OCI-LY7 (cell line): ENCODE measurements at regions not wholly inside any gene's neighbourhood (a gene's known extent, or its start where the extent isn't known, plus 50 kb on each side); places are given as distances from the start of the nearest gene placed in this dataset.
"Not testable (repeated sequence)": the region's sequence is repeated elsewhere in the genome, so short reads cannot be mapped to it uniquely, and the experiment has no call there.

Experiments
- BruUV-seq: library from RNA; stranded (reverse); fragments of 400-500 nt; replicated peaks from 2 replicates; lab custom pipeline; 2021; lab: Mats Ljungman, UMichigan
- CTCF ChIA-PET: fragments of 300-600 bp; sonication (Branson Sonifier 250); formaldehyde crosslinking; loops from one replicate; lab custom pipeline; 2022; ENCODE audit warnings: antibody characterized with exemption; ENCODE audit not compliant: unreplicated experiment; lab: Charles Lee
- POLR2A ChIA-PET: fragments of 300-600 bp; sonication (Branson Sonifier 250); formaldehyde crosslinking; loops from one replicate; lab custom pipeline; 2022; ENCODE audit warnings: antibody characterized with exemption; lab: Charles Lee
- DNase-seq: peaks from one replicate; pipeline ENCODE4 v3.0.0-alpha.2; 2015; ENCODE audit warnings: low spot score
- H2AFZ ChIP-seq: fragments of 200-600 bp; sonication (generic), shearing (Covaris generic); 2 replicates; pipeline ENCODE4 v1.6.1; 2014; ENCODE audit warnings: mild to moderate bottlenecking, antibody characterized with exemption, low read length, moderate library complexity
- H3K27ac ChIP-seq: fragments of 200-600 bp; sonication (generic); 2 replicates; pipeline ENCODE4 v1.5.1; 2014; ENCODE audit warnings: mixed run types, low read depth, mild to moderate bottlenecking, moderate library complexity, low read length, inconsistent platforms; ENCODE audit not compliant: poor library complexity, severe bottlenecking
- H3K36me3 ChIP-seq: fragments of 200-600 bp; sonication (generic); 2 replicates; pipeline ENCODE4 v1.6.1; 2014; ENCODE audit warnings: mild to moderate bottlenecking, antibody characterized with exemption, low read length, moderate library complexity, mixed read lengths; ENCODE audit not compliant: insufficient read depth
- H3K4me1 ChIP-seq: fragments of 200-600 bp; sonication (generic); 2 replicates; pipeline ENCODE4 v1.5.1; 2014; ENCODE audit warnings: mild to moderate bottlenecking, low read length; ENCODE audit not compliant: insufficient read depth, poor library complexity, severe bottlenecking
- H3K4me2 ChIP-seq: fragments of 200-600 bp; sonication (generic); 2 replicates; pipeline ENCODE4 v1.6.1; 2014; ENCODE audit warnings: mild to moderate bottlenecking, low read length
- H3K4me3 ChIP-seq: fragments of 200-600 bp; sonication (generic); 2 replicates; pipeline ENCODE4 v1.5.1; 2014; ENCODE audit warnings: mild to moderate bottlenecking, low read depth, low read length; ENCODE audit not compliant: poor library complexity, severe bottlenecking
- H3K79me2 ChIP-seq: fragments of 200-600 bp; sonication (generic); 2 replicates; pipeline ENCODE4 v1.6.1; 2016; ENCODE audit warnings: low read depth, mild to moderate bottlenecking, low read length, moderate library complexity, mixed read lengths; ENCODE audit not compliant: insufficient read depth
- H3K9me2 ChIP-seq: fragments of 200-600 bp; sonication (generic); 2 replicates; pipeline ENCODE4 v1.6.1; 2016; ENCODE audit warnings: mild to moderate bottlenecking, low read length, mixed read lengths; ENCODE audit not compliant: insufficient read depth
- H3K9me3 ChIP-seq: fragments of 200-600 bp; sonication (generic); 2 replicates; pipeline ENCODE4 v1.6.1; 2014; ENCODE audit warnings: mild to moderate bottlenecking, mixed run types, low read length, mixed read lengths
- H4K20me1 ChIP-seq: fragments of 200-600 bp; sonication (generic); 2 replicates; pipeline ENCODE4 v1.6.1; 2014; ENCODE audit warnings: mild to moderate bottlenecking, antibody characterized with exemption, low read length, moderate library complexity, mixed read lengths; ENCODE audit not compliant: insufficient read depth
- EZH2phosphoT487 ChIP-seq: fragments of 200-600 bp; sonication (generic); IDR thresholded peaks from 2 replicates; pipeline ENCODE4 v1.6.1; 2018; ENCODE audit warnings: low read depth, borderline replicate concordance, mild to moderate bottlenecking, mixed run types, antibody characterized with exemption, low read length, moderate library complexity, mixed read lengths
- intact Hi-C: fragments of 100-400 bp; cut with micrococcal nuclease; formaldehyde crosslinking; loops from one replicate; pipeline ENCODE4 v1.10.0; 2022; ENCODE audit not compliant: unreplicated experiment
- TF ChIP-seq, protein P1 (sequence below): fragments of 200-600 bp; sonication (generic); conservative IDR thresholded peaks from 2 replicates; pipeline ENCODE4 v1.5.1; 2014; ENCODE audit warnings: mild to moderate bottlenecking, antibody characterized with exemption, low read length, moderate library complexity, mixed read lengths

DNA sequence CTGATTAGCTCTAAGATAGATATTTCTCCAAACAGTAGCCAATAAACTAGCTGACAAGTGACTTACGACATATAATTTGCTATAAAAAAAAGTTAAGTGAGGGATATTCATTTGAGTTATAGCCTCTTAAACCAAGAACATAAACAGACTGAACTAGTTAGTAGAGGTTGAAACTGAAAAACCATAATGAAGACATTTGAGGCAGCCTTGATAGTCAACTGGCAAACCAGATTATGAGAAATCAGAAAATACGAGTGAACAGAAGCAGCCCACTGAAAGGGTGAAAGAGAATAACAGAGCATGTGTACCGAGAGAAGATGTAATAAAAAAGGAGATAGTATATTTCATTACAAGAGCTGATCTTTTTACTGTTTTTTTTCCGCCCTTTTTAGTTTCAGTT lies 698.1 kb upstream of the SETBP1 start:
- intact Hi-C loops, result no loop called here
- BruUV-seq, result no TSS peak
- Histone ChIP-seq H3K36me3 (no peaks in the 10 kb centered on the region), H3K9me2 (no peaks in the 10 kb centered on the region), H3K9me3 (no peaks in the 10 kb centered on the region), H3K4me3 (no peak overlapping the region), H2AFZ (no peak overlapping the region), H3K79me2 (no peaks in the 10 kb centered on the region), H4K20me1 (no peaks in the 10 kb centered on the region), H3K27ac (no peak overlapping the region), H3K4me1 (no peaks in the 10 kb centered on the region), H3K4me2 (no peak overlapping the region)
- DNase-seq, result no peak
- CTCF ChIA-PET, result no interaction called here
- POLR2A ChIA-PET, result no interaction called here
- TF ChIP-seq EZH2phosphoT487, result no peak
- TF ChIP-seq, protein P1, sequence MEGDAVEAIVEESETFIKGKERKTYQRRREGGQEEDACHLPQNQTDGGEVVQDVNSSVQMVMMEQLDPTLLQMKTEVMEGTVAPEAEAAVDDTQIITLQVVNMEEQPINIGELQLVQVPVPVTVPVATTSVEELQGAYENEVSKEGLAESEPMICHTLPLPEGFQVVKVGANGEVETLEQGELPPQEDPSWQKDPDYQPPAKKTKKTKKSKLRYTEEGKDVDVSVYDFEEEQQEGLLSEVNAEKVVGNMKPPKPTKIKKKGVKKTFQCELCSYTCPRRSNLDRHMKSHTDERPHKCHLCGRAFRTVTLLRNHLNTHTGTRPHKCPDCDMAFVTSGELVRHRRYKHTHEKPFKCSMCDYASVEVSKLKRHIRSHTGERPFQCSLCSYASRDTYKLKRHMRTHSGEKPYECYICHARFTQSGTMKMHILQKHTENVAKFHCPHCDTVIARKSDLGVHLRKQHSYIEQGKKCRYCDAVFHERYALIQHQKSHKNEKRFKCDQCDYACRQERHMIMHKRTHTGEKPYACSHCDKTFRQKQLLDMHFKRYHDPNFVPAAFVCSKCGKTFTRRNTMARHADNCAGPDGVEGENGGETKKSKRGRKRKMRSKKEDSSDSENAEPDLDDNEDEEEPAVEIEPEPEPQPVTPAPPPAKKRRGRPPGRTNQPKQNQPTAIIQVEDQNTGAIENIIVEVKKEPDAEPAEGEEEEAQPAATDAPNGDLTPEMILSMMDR, result no peak

DNA sequence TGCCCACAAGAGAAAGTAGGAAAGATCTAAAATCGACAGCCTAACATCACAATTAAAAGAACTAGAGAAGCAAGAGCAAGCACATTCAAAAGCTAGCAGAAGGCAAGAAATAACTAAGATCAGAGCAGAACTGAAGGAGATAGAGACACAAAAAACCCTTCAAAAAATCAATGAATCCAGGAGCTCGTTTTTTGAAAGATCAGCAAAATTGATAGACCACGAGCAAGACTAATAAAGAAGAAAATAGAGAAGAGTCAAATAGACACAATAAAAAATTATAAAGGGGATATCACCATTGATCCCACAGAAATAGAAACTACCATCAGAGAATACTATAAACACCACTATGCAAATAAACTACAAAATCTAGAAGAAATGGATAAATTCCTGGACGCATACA lies 693.6 kb upstream of the SETBP1 start:
- intact Hi-C loops, DNase-seq, H3K4me2 ChIP-seq, POLR2A ChIA-PET, H4K20me1 ChIP-seq, H2AFZ ChIP-seq, BruUV-seq, H3K4me3 ChIP-seq, H3K79me2 ChIP-seq, H3K9me3 ChIP-seq, H3K27ac ChIP-seq, CTCF ChIA-PET, H3K9me2 ChIP-seq, H3K36me3 ChIP-seq, H3K4me1 ChIP-seq: not testable (repeated sequence)

DNA sequence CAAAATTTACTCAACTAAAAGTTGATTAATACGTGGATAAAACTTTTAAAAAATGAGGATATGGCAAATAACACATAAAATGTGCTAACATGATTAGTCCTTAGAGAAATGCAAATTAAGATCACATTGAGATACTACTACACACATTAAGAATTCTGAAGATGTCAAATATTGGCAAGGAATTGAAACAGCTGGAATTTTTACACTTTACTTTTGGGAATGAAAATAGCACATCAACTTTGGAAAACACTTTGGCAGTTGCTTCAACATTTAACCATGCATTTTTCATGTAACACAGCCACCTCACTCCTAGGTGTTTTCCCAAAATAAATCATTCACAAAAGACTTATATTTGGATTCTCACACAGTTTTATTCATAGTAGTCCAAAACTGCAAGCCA lies 687.9 kb upstream of the SETBP1 start:
- TF ChIP-seq, protein P1, result no peak
- no peak for TF ChIP-seq EZH2phosphoT487
- ChIA-PET CTCF (no interaction called here), POLR2A (no interaction called here)
- no peak for DNase-seq
- no peaks in the 10 kb centered on the region for H3K36me3 ChIP-seq
- intact Hi-C loops, result no loop called here
- no peaks in the 10 kb centered on the region for H4K20me1 ChIP-seq
- no peak overlapping the region for H2AFZ ChIP-seq
- H3K27ac ChIP-seq, result no peak overlapping the region
- no peak overlapping the region for H3K4me3 ChIP-seq
- no peak overlapping the region for H3K4me2 ChIP-seq
- H3K9me2 ChIP-seq, result no peaks in the 10 kb centered on the region
- H3K4me1 ChIP-seq, result no peaks in the 10 kb centered on the region
- no TSS peak for BruUV-seq
- H3K79me2 ChIP-seq, result no peaks in the 10 kb centered on the region
- no peaks in the 10 kb centered on the region for H3K9me3 ChIP-seq
